Body of pancreas (tissue), 4 donors: ENCODE measurements at regions not wholly inside any gene's neighbourhood (a gene's known extent, or its start where the extent isn't known, plus 50 kb on each side); places are given as distances from the start of the nearest gene placed in this dataset.

Experiments
- ATAC-seq: fragments of 150-250 bp; one replicate; pipeline ENCODE4 v1.9.1; 2016
- DNase-seq, 4 donors: peaks; one replicate each; pipeline ENCODE4 v3.0.0-alpha.2; 2019
- H3K27ac ChIP-seq, 4 donors: fragments of 200-600 bp; sonication (generic); 1 replicate in 3 of 4; 2 replicates in 1 of 4; pipeline versions ENCODE4 v1.5.1 to v1.6.1; 2016 to 2019; ENCODE audit warnings: mild to moderate bottlenecking in 1 of 4, mixed read lengths in 1 of 4, moderate library complexity in 1 of 4
- H3K27me3 ChIP-seq, 2 donors: fragments of 200-600 bp; sonication (generic); one replicate each; pipeline ENCODE4 v1.6.0; 2016; ENCODE audit warnings: mild to moderate bottlenecking in 1 of 2
- H3K36me3 ChIP-seq, 2 donors: fragments of 200-600 bp; sonication (generic); replicated peaks in 1 of 2; 2 replicates each; pipeline ENCODE4 v1.5.1; 2016; ENCODE audit warnings: low read depth in 2 of 2; ENCODE audit not compliant: insufficient read depth in 1 of 2
- H3K4me1 ChIP-seq: fragments of 200-600 bp; sonication (generic); one replicate; pipeline ENCODE4 v1.6.0; 2016
- H3K4me3 ChIP-seq, 2 donors: fragments of 200-600 bp; sonication (generic); 1 replicate in 1 of 2; 2 replicates in 1 of 2; pipeline ENCODE4 v1.5.1; 2016 to 2019
- H3K9me3 ChIP-seq, 3 donors: fragments of 200-600 bp; sonication (generic); 1 replicate in 2 of 3; 2 replicates in 1 of 3; pipeline ENCODE4 v1.5.1; 2016
- CTCF ChIP-seq, 7 experiments: fragments of 450-650 bp in 4 of 7; fragments of 200-600 bp in 3 of 7; sonication (generic) in 3 of 7; IDR thresholded peaks; one replicate each; pipeline ENCODE4 v1.5.1; 2016 to 2019; ENCODE audit warnings: antibody characterized with exemption in 7 of 7
- POLR2A ChIP-seq, 3 donors: fragments of 450-650 bp; IDR thresholded peaks; one replicate each; pipeline ENCODE4 v1.6.1; 2016; ENCODE audit warnings: antibody characterized with exemption in 3 of 3, mild to moderate bottlenecking in 2 of 3
- WGBS, 2 donors: methylation state at CpG; one replicate each; pipeline ENCODE4 v1.1.5; 2017; 5-methylcytosine and 5-hydroxymethylcytosine counted together
- intact Hi-C: fragments of 100-400 bp; cut with DNase I; formaldehyde crosslinking; loops from one replicate; pipeline ENCODE4 v1.15.1; 2023

GRCh38 chr18:77505499-77505898 lies 255.9 kb downstream of the GALR1 start:
- Histone ChIP-seq H3K27ac (no peak overlapping the region), H3K4me1 (no peaks in the 10 kb centered on the region), H3K4me3 (no peak overlapping the region), H3K9me3 (no peaks in the 10 kb centered on the region), H3K27me3 (no peaks in the 10 kb centered on the region), H3K36me3 (no peaks in the 10 kb centered on the region)
- intact Hi-C loops: no loop called here
- DNase-seq (no peak), ATAC-seq (no peak)
- TF ChIP-seq CTCF (IDR thresholded peaks at IDR 0.05): no peak
- TF ChIP-seq POLR2A (IDR thresholded peaks at IDR 0.05): no peak
- WGBS, 2 donors: 83 to 89% methylated on average over 1 of the region's 1 CpG

GRCh38 chr18:77512152-77512551 lies 262.5 kb downstream of the GALR1 start:
- DNase-seq: no peak
- Histone ChIP-seq H3K27me3 (no peaks in the 10 kb centered on the region), H3K27ac (no peak overlapping the region), H3K4me3 (no peak overlapping the region), H3K9me3 (no peaks in the 10 kb centered on the region), H3K4me1 (no peaks in the 10 kb centered on the region), H3K36me3 (no peaks in the 10 kb centered on the region)
- no peak for ATAC-seq
- intact Hi-C loops: no loop called here
- TF ChIP-seq POLR2A (IDR thresholded peaks at IDR 0.05) (no peak), CTCF (IDR thresholded peaks at IDR 0.05) (no peak)
- WGBS, 2 donors: 72 to 78% methylated on average over 5 of the region's 5 CpGs

GRCh38 chr18:77517901-77518300 lies 268.3 kb downstream of the GALR1 start:
- H3K4me3 ChIP-seq: no peak overlapping the region
- no peaks in the 10 kb centered on the region for H3K4me1 ChIP-seq
- ATAC-seq (no peak), DNase-seq (no peak)
- no peaks in the 10 kb centered on the region for H3K36me3 ChIP-seq
- intact Hi-C loops: no loop called here
- TF ChIP-seq POLR2A (IDR thresholded peaks at IDR 0.05) (no peak), CTCF (IDR thresholded peaks at IDR 0.05) (no peak)
- no peak overlapping the region for H3K27ac ChIP-seq
- 84 to 90% methylated on average over 8 to 25 of the region's 25 CpGs for WGBS, 2 donors
- H3K27me3 ChIP-seq: no peaks in the 10 kb centered on the region
- H3K9me3 ChIP-seq: no peaks in the 10 kb centered on the region

- no peak for TF ChIP-seq POLR2A (IDR thresholded peaks at IDR 0.05)
- no peak for TF ChIP-seq CTCF (IDR thresholded peaks at IDR 0.05)
- H3K27me3 ChIP-seq: no peaks in the 10 kb centered on the region
- whole genome bisulfite sequencing, 2 donors: 62 to 72% methylated on average over 5 of the region's 5 CpGs
- H3K36me3 ChIP-seq: no peaks in the 10 kb centered on the region
- H3K27ac ChIP-seq: no peak overlapping the region
- intact Hi-C loops: no loop called here
- no peak for DNase-seq
- no peak for ATAC-seq
- no peak overlapping the region for H3K4me3 ChIP-seq
- no peaks in the 10 kb centered on the region for H3K9me3 ChIP-seq
- H3K4me1 ChIP-seq: no peaks in the 10 kb centered on the region
Measured at GRCh38 chr18:77520767-77521166, 271.1 kb downstream of the GALR1 start.

- DNase-seq: no peak
- Histone ChIP-seq H3K27me3 (no peaks in the 10 kb centered on the region), H3K36me3 (no peaks in the 10 kb centered on the region), H3K4me3 (no peak overlapping the region), H3K4me1 (no peaks in the 10 kb centered on the region), H3K9me3 (no peaks in the 10 kb centered on the region), H3K27ac (no peak overlapping the region)
- WGBS, 2 donors: 56 to 70% methylated on average over 9 of the region's 9 CpGs
- intact Hi-C loops: no loop called here
- TF ChIP-seq POLR2A (IDR thresholded peaks at IDR 0.05) (no peak), CTCF (IDR thresholded peaks at IDR 0.05) (no peak)
- ATAC-seq: no peak
Measured at GRCh38 chr18:77522051-77522675, 272.5 kb downstream of the GALR1 start.
